A673 (cell line): ENCODE measurements at regions not wholly inside any gene's neighbourhood (a gene's known extent, or its start where the extent isn't known, plus 50 kb on each side); places are given as distances from the start of the nearest gene placed in this dataset.

Source experiments
- EZH2 ChIP-seq: fragments of 200-600 bp; sonication (generic); IDR thresholded peaks from 2 replicates; pipeline ENCODE4 v1.6.1; 2017; ENCODE audit warnings: borderline replicate concordance, low read depth, mild to moderate bottlenecking, mixed read lengths, antibody characterized with exemption, low read length; ENCODE audit not compliant: poor library complexity, severe bottlenecking
- TF ChIP-seq, protein P1 (sequence below): fragments of 300-800, 200-600 bp; sonication (generic); conservative IDR thresholded peaks from 2 replicates; pipeline ENCODE4 v1.5.1; 2017; ENCODE audit warnings: low read depth, mild to moderate bottlenecking, antibody characterized with exemption, low read length, moderate library complexity, mixed read lengths

DNA sequence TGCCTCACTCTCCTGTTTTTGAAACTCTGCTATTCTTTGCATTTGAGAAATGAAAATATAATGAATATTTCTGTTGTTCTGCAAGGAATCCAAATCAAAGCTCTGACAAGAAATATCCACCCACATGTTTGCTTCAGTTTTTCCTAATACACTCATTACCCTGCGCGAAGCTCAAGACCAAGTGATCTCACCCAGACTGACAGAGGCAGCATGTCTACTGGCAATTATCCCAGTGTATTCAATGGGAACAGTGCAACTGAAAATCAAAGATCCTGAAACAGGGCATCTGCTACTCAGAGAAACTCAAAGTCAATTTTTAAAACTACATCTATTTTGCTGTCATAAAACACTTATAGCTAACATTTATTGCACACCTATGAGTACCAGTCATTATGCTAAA, 321.0 kb upstream of the LRRC7 start:
- TF ChIP-seq, protein P1, sequence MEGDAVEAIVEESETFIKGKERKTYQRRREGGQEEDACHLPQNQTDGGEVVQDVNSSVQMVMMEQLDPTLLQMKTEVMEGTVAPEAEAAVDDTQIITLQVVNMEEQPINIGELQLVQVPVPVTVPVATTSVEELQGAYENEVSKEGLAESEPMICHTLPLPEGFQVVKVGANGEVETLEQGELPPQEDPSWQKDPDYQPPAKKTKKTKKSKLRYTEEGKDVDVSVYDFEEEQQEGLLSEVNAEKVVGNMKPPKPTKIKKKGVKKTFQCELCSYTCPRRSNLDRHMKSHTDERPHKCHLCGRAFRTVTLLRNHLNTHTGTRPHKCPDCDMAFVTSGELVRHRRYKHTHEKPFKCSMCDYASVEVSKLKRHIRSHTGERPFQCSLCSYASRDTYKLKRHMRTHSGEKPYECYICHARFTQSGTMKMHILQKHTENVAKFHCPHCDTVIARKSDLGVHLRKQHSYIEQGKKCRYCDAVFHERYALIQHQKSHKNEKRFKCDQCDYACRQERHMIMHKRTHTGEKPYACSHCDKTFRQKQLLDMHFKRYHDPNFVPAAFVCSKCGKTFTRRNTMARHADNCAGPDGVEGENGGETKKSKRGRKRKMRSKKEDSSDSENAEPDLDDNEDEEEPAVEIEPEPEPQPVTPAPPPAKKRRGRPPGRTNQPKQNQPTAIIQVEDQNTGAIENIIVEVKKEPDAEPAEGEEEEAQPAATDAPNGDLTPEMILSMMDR = no peak
- TF ChIP-seq EZH2 = no peak
